HL-60/S4 treated with retinoic acid at 250 ng/mL for 4 days and 3 days (cell line): ENCODE measurements at regions not wholly inside any gene's neighbourhood (a gene's known extent, or its start where the extent isn't known, plus 50 kb on each side); places are given as distances from the start of the nearest gene placed in this dataset.

Experiments
- in situ Hi-C: fragments of 300-500 bp; cut with MboI; formaldehyde crosslinking; loops from 2 replicates; pipeline ENCODE4 v1.7.0; 2022; ENCODE audit warnings: low sequenced_read_pairs

DNA sequence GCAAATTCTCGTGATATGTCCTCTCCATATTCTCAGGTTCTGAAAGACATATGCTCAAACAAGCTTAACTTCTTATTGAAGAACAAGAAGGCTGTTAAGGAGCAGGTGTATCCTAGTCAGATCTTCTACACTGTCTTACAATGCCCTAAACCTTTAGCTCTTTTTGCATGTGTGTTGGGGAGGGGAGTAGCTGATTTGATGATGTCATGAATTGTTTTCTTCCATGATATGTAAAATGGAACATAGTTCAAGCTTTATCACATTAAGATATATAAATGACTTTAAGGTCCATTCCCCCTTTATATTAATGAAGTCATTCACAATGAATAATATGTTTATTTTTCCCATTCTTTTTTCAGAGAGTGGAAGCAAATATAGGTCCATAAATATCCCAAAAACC lies 332.5 kb upstream of the FAM241A start:
- in situ Hi-C loops: no loop called here

- in situ Hi-C loops: no loop called here
Observed at GRCh38 chr4:111813555-111814140, 331.6 kb upstream of the FAM241A start.

DNA sequence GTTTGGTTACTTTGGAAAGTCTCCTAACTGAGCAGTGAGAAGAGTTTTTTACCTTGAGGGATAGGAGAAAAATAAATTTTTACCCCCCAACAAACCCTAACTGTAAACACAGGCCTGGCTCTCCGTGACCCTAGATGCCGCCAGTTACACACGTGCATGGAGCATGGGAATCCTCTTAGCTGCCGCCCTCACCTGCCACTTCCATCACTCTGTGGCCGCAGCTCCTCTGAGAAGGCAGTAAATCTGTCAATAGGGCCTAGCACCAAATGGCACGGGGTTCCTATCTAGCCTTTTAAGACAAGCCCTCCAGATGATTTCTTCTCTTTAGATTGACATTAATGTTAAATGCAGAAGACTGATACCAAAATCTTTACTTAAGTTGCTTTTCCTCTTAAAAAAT lies 330.3 kb upstream of the FAM241A start:
- in situ Hi-C loops: no loop called here

DNA sequence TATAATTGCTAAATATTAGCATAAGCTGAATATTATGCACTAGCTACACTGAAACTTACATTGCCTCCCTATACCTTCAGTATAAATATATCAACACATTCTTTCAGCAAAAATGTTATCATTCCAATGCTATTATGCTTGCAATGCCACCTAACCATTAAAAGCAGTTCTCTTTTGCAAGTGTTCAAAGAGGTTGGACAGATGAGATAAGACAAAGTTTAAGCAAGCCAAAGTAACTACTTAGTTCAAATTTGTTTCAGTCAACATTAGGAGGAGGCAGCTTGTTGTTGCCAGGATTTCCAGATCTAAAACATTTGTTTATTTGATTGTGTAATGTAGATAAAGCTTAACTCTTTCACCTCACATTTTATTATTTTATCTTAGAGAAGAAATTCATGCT lies 323.9 kb upstream of the FAM241A start:
- in situ Hi-C loops: no loop called here

- in situ Hi-C loops: no loop called here
Observed at GRCh38 chr4:111836601-111837000, 308.7 kb upstream of the FAM241A start.

- in situ Hi-C loops: no loop called here
Observed at GRCh38 chr4:111837761-111838160, 307.5 kb upstream of the FAM241A start.

- in situ Hi-C loops: no loop called here
Observed at GRCh38 chr4:111838406-111838930, 306.8 kb upstream of the FAM241A start.

DNA sequence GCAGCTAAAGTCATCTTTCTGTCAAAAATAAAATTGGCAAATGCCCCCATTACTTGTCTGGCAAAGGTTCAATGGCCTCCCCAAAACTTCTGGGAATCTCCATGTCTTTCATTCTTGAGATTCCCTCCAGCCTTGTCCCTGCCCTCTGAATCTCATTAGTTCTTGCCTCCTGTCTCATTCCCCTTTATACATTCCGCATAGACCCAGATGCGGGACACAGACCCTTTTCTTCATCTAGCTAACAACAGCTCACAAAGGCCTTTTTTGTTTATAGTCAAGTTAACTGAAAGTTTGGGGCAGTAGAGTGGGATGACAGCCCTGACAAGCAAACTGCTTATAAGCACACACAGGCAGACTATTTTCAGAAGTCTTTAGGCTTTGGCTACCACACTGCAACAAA lies 306.1 kb upstream of the FAM241A start:
- in situ Hi-C loops: no loop called here

- in situ Hi-C loops: no loop called here
Observed at GRCh38 chr4:111842336-111842735, 302.9 kb upstream of the FAM241A start.

- in situ Hi-C loops: no loop called here
Observed at GRCh38 chr4:111847296-111848008, 297.8 kb upstream of the FAM241A start.

DNA sequence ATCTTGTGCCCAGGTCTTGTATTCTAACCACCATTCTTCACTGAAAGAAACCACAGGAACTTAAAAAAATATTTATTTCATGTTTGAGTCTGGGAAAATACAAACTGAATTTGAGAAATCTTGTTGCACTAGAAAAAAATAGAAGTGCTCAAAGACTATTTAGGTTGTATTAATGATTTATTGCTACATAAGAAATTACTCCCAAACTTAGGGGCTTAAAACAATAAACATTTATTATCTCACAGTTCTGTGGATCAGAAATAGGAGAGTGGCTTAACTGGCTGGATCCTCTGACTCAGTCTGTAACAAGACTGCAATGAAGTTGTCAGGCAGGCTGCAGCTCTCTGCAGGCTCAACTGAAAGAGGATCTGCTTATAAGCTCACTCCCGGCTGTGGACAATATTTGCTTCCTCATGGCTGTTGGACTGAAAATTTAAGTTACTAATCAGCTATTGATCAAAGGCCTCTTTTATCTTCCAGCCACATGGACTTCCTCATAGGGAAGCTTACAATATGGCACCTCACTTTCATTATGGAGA lies 295.4 kb upstream of the FAM241A start:
- in situ Hi-C loops: no loop called here

DNA sequence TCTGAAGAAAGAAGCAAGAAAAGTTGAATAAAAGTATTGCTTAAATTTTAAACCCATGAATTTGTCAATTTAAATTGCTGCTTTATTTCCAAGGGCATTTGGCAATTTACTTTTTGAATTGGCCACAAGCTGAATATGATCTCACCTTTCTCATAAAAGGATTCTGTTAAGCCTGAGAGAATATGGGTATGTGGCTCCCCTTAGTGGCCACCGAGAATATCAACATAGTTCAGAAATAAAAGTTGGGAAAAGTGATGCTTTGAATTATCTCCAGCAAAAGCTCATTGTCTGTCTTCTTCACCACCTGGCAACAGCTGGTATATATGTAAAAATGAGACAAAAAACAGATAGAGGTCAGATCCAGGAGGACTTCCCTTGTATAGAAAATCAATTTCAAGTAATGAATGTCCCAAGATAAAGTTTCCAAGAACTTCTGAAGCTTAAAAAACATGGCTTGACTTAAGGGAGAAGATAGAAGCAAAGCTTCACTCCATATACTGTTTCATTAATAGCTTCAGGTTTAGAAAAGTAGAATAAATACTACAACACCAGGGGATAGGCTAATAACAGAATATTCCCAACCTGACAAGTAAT lies 290.7 kb upstream of the FAM241A start:
- in situ Hi-C loops: no loop called here

DNA sequence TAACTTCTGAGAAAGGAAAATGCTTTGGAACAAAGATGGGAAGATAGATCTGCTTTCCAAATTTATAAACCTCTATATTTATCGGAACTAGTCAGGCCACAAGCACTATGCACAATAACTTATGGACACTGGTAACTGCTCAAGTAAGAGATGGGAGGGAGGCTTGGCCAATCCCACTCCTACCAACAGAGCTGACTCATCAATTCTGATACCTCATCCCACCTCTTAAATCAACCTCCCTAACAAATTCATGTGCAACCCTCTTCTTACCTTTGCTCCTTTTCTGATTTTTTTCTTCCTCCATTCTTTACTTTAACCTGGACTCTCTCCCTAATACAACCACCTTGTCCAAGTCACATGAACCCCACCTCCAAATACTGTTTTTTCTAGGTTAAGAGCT lies 289.9 kb upstream of the FAM241A start:
- in situ Hi-C loops: no loop called here

- in situ Hi-C loops: no loop called here
Observed at GRCh38 chr4:111864066-111864465, 281.2 kb upstream of the FAM241A start.

DNA sequence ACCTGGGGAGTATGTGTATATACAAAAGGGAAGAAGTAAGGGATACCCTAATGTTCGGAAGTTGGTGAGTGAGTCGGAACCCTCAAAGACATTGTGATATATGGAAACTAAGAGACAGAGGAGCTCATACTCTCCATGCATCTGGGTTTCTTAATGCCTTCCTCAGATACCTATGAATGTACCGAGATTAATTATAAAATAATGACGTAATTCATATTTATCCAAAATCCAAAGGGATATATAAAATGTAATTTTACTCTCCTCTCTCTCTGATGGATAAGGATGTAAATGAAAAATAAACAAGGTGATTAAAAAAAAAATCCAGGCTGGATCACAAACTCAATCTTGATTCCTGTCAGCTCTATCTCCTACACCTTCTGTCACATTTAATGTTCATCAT lies 275.9 kb upstream of the FAM241A start:
- in situ Hi-C loops: no loop called here

- in situ Hi-C loops: no loop called here
Observed at GRCh38 chr4:111871802-111872201, 273.5 kb upstream of the FAM241A start.

DNA sequence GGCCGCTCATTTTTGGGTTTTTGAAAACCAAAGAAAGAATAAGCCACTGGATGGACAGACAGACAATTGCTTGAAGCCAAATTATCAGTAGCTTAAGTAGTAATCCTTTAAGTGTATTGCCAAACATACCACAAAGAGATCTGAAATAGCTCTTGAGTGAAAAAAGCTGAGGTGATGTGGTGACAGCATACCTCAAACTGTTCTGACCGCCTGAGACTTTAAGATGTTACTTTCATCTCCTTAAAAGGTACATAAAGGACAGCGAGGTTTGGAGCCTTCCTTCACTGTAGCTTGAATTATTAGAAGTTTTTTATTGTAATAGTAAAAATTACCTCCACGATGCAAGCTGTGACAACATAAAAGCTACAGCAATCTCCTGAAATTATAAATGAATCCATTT lies 271.5 kb upstream of the FAM241A start:
- in situ Hi-C loops: no loop called here

DNA sequence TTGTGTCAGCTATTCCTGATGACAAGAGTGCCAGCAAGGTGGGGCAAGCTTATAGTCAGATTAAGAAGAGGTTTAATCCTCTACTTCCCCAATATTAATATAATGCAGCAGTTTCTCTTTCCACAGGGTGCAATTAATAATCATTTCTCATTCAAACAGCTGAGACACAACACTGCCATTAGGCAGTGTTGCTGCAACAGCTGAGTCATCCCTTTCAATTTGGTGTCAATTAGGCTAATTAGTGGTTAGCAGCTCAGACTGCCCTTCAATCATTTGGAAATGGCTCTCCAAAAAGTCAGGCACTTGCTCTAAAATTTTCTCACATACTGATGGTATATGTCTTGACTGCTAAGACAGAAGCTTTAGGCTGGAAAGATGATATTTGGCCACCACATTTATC lies 265.7 kb upstream of the FAM241A start:
- in situ Hi-C loops: no loop called here

DNA sequence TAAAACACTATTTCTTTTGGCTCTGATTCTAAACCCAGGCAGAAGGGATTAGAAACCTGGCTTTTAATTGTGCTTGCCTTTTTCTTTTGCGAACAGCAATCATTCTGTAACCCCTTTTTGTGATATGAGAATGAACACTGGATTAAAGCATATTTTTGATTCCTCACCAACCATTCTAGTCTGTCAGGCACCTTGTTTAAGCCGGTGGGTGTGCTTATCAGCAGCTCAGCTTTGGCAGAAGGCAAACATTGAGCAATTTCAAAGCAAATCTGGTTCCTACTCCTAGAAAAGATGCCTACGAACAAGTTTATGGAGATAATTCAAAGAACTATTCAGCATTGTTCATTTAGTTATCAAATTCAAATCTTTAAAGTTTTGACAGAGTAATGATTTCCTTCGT lies 265.1 kb upstream of the FAM241A start:
- in situ Hi-C loops: no loop called here

GRCh38 chr4:111883557-111883999 lies 261.7 kb upstream of the FAM241A start:
- in situ Hi-C loops: no loop called here

- in situ Hi-C loops: no loop called here
Observed at GRCh38 chr4:111890412-111890811, 254.8 kb upstream of the FAM241A start.

GRCh38 chr4:111905511-111905910 lies 239.7 kb upstream of the FAM241A start:
- in situ Hi-C loops: no loop called here
